ENCODE measurements at regions not wholly inside any gene's neighbourhood (a gene's known extent, or its start where the extent isn't known, plus 50 kb on each side); places are given as distances from the start of the nearest gene placed in this dataset.

DNA sequence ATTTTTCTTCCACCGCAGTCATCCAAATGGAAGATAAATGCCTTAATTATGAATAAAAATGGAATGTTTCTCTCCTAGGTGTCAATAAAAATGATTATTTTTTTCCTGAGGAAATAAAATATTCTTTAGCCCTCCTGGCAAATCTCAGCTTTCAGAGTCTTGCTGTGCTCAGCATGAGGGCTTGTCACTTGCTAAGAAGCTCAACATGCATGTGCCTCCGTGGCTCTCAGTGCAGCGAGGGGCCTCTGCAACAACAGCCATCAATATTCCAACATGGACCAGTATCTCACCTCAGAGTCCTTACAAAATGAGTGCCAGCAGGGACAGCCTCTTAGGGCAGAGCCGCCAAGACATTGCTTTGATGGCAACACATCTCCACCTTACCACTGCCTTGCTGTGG lies 159.5 kb upstream of the TMPO start:
- DNase-seq: no peak

DNA sequence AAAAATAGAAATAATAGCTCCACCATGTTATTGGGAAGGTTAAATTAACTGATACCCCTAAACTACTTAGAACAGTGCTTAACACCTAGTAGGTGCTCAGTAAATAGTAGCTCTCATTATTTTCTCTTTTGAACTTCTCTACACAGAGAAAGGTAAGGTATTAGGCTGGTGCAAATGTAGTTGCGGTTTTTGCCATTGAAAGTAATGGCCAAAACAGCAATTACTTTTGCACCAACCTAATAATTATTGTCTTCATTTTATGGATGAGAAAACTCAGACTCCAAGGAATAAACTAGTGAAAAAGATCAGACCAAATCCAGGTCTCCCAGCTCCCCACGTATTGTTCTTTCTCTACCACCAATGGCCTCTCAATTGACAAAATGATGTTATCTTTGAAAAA lies 157.2 kb upstream of the TMPO start:
- no peak for DNase-seq

- peak; percentile 4 for DNase-seq
Observed at GRCh38 chr12:98359856-98360255, 155.5 kb upstream of the TMPO start.

DNA sequence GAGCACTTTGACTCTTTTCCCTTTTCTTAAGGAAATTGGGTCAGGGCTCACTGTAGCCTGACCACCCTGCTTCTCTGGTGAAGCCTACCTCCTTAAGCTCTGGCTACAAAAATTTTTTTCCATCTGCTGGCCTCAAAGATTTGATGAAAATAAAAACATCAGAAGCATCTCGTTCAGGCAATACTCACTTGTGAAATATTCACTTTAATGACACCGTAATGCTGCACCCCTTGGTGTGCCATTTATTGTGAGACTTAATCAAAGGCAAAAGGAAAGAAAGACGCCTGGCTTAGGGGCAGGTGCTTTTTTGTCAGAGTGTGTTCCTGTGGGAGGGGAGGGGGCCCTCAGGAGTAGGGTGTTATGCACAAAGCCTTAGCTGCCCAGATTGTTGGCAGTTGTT lies 155.0 kb upstream of the TMPO start:
- DNase-seq: no peak

DNA sequence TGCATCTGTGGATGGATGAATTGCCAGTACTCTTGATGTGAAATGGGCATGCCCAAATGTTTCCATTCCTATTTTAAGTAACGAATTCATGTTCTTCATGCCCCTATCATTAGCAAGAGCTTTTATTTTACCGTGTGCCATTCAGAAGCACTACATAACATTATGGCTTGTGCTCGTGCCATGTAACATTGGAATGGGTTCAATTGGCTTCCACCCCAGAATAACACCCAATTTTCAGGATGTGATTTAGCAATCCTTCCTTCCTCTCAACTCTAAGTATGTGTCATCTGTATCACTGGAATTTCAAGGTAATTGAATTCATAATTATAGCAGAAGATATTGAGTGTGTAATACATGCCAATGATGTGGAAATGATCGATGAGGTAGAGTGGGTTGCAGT lies 145.8 kb upstream of the TMPO start:
- no peak for DNase-seq

GRCh38 chr12:98370976-98371375 lies 144.4 kb upstream of the TMPO start:
- DNase-seq: no peak

- DNase-seq: no peak
Observed at GRCh38 chr12:98371419-98371818, 144.0 kb upstream of the TMPO start.

- DNase-seq: no peak
Observed at GRCh38 chr12:98372340-98373024, 142.9 kb upstream of the TMPO start.

DNA sequence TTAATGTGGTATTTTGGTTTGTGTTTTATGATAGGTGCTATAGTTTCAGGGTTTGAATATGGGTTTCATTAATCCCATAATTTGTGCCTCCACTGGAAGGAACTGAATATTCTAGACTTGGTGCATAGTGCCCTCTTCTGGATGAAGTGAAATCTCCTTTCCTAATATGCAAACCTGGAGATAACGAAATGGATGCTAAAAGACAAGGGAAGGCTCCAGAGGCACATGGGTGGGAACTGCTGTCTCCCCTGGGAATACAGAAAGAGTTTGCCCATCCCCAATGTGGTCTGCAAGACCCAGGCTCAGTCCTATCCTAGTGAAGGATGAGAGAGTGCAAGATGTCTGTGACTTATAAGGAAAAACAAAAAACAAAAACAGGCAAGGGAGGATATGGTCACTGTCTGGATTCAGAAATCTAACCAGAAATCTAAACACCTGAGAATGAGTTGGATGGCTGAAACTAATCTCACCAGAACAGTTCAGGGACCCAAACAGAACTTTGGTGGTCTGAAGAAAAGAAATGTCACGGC lies 142.3 kb upstream of the TMPO start:
- DNase-seq: peak; percentile 64

GRCh38 chr12:98374007-98374406 lies 141.4 kb upstream of the TMPO start:
- DNase-seq: no peak

DNA sequence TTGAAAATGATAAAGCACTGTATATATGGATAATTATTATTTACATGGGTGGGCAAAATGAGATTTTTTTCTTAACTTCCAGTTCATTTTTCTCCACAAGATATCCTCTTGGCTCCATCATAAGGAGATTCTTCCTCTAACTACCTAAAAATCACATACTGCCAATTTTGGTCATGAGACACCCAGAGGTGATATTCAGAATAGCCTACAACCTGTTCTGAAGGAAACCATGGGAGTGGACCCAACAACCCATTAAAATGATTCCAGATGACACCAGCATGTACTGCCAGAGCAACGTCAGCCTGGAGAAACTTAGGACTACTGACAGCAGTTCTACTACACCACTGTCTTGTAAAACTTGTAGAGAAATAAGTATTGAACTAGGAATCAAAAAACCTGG lies 136.3 kb upstream of the TMPO start:
- DNase-seq: no peak

- DNase-seq: no peak
Observed at GRCh38 chr12:98385641-98386040, 129.7 kb upstream of the TMPO start.

DNA sequence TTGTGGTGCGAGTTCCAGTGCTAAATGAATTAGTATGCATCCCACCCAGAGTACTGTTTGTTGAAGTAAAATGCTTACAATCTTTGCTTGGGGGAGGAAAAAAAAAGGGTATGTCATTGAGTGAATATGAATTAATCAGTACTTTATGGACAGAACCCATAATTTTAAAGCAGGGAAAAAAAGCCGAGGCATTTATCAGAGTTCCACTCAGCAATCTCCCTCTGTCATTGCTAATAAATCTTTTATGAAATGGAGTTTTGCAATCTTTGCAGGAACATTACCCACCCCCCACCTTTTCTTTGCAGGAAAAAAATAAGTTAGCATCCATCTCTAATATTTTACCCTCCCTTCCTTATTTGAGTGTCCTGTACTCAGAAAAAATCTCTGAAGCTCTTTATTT lies 127.9 kb upstream of the TMPO start:
- no peak for DNase-seq

DNA sequence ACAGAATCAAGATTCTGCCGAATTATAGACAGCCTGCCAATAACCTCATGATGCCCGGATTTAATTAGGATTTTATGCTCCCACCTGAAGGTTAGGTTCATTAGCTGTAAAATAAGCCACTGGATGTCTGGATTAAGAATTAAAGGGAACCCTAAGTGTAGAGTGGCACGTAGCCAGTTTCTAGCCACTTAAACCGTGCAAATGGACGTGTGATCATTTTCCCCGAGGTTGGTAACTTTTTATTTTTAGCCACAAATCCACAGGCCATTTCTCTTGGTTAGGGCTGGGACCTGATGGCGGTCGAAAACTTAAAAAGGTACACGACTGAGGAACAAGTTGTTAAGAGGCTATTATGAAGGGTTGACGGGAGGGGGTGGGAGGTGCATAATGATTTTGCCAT lies 127.3 kb upstream of the TMPO start:
- no peak for DNase-seq

DNA sequence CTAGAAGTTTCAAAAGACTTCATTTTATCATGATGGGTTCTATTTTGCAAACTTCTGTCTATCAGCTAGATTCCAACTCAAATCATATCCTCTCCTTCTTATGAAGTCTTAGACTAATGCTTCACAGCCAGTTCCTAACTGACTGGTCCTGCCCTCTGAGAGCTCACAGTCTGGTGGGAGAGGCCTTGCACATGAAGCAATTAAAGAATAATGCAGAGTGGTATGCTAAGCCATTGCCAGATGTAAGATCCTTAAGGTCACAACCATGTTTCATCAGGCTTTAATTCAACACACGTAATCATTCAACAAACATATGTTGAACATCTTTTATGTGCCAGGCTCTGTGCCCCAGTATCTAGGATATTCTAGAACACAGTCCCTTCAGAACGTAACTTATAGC lies 125.8 kb upstream of the TMPO start:
- DNase-seq: no peak

DNA sequence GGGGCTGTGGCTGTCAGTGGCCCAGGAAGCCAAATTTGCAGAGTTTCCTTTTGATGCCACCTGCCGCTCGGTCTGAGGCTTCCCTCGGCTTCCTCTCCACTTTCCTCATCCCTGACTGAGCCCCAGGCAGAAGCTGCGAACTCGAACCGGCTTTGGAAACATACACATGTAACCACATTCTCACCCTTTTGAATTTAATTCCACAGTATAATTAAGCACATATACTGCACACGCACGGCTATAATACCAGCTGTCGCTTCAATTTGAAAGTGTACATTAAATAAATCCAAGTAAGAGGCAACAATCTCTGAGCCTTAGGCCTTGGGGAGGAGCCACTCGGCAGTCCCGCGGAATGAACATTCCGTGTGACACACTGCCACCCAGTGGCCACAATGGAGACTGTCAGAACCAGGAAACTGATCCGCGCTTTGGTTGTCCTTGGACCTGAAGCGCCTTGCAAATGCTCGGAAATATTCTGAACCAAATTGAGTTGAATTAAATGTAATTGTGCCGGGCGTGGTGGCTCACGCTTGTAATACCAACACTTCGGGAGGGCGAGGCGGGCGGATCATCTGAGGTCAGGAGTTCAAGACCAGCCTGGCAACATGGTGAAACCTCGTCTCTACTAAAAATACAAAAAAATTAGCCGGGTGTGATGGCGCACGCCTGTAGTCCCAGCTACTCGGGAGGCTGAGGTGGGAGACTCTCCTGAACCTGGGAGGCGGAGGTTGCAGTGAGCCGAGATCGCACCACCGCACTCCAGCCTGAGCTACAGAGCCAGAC lies 117.9 kb upstream of the TMPO start:
- DNase-seq: peak; percentile 76

DNA sequence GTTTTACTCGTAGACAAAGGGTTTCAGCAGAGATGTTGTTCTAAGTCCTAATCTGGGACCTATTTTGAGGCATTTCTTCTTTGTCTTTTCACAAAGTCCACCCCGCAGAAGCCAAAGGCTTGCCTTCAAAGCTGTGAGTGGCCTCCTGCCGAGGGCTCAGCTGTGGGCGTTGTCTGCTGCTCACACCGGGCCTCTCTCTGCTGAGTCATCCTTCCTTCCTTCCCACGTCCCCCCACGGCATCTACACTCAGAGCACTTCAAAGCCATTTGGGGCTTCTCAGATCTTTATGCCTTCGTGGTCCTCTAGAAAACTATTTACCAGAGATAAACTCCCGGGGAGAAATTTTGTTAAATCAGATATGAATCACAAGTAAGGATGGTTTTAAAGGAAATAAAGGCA lies 115.9 kb upstream of the TMPO start:
- DNase-seq: no peak

DNA sequence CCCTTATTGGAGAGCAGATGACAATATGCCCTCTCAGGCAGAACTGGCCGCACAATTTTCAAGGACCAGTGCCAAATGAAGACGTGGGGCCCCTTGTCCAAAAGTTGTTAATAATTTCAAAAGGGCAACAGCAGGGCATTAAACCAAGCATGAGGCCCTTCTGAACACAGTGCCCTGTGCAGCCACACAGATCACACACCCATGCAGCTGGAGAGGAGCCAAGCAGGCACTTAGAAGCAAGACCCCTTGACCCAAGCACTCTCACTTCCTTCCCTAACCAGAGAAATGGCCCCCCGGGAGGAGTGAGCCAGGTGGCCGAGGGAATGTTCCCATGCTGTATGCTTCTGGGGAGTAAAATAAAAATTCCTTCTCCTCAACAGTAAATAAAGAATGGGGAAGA lies 114.0 kb upstream of the TMPO start:
- no peak for DNase-seq

GRCh38 chr12:98402091-98402490 lies 113.3 kb upstream of the TMPO start:
- no peak for DNase-seq

GRCh38 chr12:98402671-98403070 lies 112.7 kb upstream of the TMPO start:
- DNase-seq: no peak

- no peak for DNase-seq
Observed at GRCh38 chr12:98403385-98403784, 112.0 kb upstream of the TMPO start.

GRCh38 chr12:98403936-98404335 lies 111.5 kb upstream of the TMPO start:
- no peak for DNase-seq

DNA sequence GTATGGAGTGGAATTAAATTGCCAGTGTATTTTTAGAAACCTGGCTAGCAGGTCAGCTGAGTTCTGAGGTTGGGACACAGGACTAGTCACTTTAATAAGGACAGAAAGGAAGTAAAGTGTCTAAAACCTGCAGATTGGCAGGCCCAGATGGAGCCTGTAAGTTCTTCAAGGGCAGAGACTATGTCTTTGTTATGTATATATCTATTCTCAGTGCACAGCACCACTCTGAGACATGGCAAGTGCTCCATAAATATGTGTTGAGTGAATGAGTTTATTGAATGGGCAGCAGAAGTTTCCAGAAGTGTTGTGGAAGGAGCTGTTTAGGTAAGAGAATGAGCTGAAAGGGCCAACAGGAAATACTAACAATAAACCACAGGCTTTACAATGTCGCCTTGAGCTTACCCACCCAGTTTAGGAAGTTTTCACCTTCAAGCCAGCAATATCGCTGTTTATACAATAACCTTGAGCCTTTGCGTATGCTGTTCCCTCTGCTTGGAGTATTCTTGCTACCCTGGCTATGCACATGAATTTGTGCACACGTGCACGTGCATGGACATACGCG lies 109.5 kb upstream of the TMPO start:
- DNase-seq: no peak

DNA sequence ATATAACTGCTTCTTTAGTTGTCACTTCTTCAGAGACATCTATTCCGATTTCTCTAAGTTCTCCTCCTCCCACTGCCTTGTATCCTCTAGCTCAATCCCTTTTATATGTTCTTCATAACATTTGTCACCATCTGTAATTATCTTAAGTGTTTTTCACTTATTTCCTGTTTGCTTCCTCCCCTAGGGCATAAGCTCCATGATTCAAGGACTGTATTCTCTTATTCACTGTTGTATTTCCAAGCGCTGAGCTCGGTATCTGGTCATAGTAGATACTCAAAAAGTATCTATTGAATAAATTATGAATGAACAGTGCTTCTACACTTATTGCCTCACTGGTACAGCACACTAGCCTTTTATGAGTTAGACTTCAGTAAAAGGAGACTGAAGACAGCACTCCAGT lies 109.0 kb upstream of the TMPO start:
- no peak for DNase-seq
